ENCODE measurements at regions not wholly inside any gene's neighbourhood (a gene's known extent, or its start where the extent isn't known, plus 50 kb on each side); places are given as distances from the start of the nearest gene placed in this dataset.
"Not testable (repeated sequence)": the region's sequence is repeated elsewhere in the genome, so short reads cannot be mapped to it uniquely, and the experiment has no call there.

GRCh38 chrX:84858771-84859170, 144.9 kb upstream of the APOOL start:
- DNase-seq (ENCODE audit: low read depth), result not testable (repeated sequence)

DNA sequence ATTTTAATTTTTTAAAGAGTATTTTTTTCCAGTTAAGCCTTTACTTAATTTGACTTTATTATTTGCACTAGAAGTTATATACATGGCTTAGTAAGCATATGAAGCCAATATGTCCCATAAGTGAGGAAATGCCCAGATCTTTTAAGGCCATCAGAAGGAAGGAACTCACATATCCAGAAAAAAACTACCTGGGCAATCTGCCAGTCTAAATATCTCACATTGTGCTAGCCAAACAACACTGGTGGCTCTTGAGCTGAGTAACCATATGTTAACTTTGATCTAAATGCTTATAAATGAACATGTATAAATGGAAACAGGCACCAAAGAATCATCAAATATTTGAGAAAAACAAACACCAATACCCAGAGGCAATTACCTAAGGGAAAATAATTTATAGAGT, 138.6 kb upstream of the APOOL start:
- no peak for DNase-seq (ENCODE audit: low read depth)

DNA sequence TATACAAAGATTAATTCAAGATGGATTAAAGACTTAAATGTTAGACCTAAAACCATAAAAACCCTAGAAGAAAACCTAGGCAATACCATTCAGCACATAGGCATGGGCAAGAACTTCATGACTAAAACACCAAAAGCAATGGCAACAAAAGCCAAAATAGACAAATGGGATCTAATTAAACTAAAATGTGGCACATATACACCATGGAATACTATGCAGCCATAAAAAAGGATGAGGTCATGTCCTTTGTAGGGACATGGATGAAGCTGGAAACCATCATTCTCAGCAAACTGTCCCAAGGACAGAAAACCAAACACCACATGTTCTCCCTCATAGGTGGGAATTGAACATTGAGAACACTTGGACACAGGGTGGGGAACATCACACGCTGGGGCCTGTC, 133.4 kb upstream of the APOOL start:
- DNase-seq (ENCODE audit: low read depth), result not testable (repeated sequence)

DNA sequence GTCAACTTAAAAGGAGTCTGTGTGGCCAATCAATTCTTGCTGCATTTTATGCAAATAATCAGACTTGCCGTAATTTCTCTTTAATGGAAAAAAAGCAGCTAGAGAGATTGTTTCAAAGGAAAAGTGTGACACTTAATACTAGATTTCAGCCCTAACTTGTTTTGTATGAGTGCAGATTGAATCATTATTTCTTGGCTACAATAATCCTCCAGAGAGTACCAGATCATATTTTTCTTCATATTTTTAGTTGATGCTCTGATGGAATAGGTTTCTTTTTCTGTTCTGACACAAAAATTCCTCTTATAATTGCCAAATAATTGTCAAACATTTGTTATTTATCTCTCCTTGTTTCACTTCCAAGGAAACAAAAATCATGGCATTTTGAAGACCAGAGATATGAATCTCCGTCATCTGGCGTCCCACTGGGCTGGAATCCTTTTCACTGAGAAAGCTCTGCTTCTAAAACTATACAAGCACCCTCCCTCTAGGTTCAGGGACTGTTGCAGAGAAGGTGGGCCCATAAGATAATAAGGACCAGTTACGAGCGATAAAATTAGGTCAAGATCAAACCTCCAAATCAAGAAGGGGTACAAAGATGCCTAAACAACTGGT, 131.4 kb upstream of the APOOL start:
- DNase-seq (ENCODE audit: low read depth), result not testable (repeated sequence)

DNA sequence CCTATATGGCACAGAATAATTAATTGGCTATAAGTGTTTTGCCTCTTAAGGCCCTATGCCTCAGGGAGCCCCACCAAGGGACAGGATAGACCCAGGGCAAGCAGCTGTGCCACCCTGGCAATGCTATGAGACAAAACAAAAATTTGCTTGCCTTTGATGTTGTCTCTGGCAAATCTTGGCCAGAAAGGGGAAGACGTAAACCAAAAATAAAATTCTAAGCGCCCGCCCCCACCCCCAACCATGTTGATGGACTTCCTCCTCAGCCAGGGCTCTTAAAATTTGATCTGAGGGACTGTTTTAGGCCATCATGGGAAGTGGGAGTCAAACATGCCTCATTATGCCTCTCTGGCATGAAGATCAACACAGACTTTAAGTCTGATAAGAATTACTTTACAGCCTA, 130.5 kb upstream of the APOOL start:
- DNase-seq (ENCODE audit: low read depth), result no peak

DNA sequence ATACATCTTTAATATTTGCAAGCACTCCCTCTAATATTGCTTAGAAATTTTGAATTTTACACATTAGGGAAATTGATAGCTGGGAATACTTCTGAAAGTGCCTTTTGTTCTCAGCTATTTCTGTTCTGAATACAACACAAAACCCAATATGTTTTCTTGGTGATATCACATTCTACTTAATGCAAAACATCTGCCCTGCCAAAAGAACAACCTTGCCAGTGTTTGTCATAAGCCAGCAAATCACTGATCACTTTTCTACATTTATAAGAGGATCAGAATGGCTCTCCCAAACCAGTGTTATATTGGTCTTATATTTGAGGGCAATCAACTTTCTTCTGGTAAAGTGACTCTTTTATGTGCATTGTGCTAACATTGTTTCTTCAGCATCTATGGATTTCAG, 126.8 kb upstream of the APOOL start:
- no peak for DNase-seq (ENCODE audit: low read depth)

GRCh38 chrX:84893897-84894296, 109.8 kb upstream of the APOOL start:
- no peak for DNase-seq (ENCODE audit: low read depth)

- DNase-seq (ENCODE audit: low read depth), result no peak
These were observed 96.2 kb upstream of the APOOL start for GRCh38 chrX:84907324-84907968.

DNA sequence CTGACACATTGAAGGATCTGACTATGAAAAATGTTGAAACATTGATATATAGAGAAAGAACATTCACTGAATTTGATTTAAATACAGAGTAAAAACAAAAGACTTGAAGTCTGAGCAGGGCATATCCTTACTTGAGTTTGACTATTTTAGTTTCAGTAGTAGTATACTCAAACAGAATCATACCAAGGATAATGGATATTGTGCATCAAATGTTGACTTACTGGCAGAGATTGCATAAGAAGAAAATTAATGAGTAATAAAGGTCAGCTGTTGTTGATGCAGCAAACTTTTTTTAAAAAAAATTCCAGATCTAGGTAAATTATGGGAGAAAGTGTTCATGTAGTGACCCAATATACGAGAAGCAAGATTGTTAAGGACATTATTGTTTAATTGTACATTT, 94.5 kb upstream of the APOOL start:
- no peak for DNase-seq (ENCODE audit: low read depth)

- no peak for DNase-seq (ENCODE audit: low read depth)
These were observed 79.1 kb upstream of the APOOL start for GRCh38 chrX:84924624-84925023.

DNA sequence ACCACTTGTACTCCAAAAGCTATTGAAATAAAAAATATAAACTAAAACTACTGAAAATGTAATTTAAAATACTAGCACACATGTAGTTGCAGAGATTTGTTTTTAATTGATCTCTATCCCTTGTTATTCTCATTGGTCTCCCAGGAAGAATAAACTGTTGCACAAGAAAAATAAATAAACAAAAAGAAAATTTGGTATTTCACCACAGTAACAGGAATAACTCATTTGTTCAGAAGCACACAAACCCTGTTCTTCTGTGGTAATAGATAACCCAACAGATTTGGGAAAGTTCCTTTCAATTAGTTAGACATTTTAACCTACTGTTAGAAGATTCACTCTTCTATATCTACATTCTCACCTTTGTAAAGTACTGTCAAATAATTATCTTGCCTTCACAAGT, 70.9 kb upstream of the APOOL start:
- DNase-seq (ENCODE audit: low read depth), result no peak

- no peak for DNase-seq (ENCODE audit: low read depth)
These were observed 69.6 kb upstream of the APOOL start for GRCh38 chrX:84933956-84934556.
